Endothelial cell of umbilical vein (primary cell): ENCODE measurements at regions not wholly inside any gene's neighbourhood (a gene's known extent, or its start where the extent isn't known, plus 50 kb on each side); places are given as distances from the start of the nearest gene placed in this dataset.

Source experiments
- CTCF ChIP-seq, 2 donors: IDR thresholded peaks; 1 replicate in 1 of 2; 2 replicates in 1 of 2; pipeline ENCODE4 v1.5.1; 2011; ENCODE audit warnings: low read length in 2 of 2, mild to moderate bottlenecking in 2 of 2, moderate library complexity in 2 of 2, control low read depth in 1 of 2, inconsistent platforms in 1 of 2, low read depth in 1 of 2; ENCODE audit not compliant: insufficient read depth in 1 of 2; ENCODE audit errors: extremely low read depth in 1 of 2
- GATA2 ChIP-seq: IDR thresholded peaks from 2 replicates; pipeline ENCODE4 v1.7.0; 2011; ENCODE audit warnings: low read depth, mild to moderate bottlenecking, moderate library complexity, mixed read lengths, low read length; ENCODE audit not compliant: insufficient read length, insufficient read depth
- JUN ChIP-seq: IDR thresholded peaks from 2 replicates; pipeline ENCODE4 v1.6.1; 2011; ENCODE audit warnings: borderline replicate concordance, low read depth; ENCODE audit not compliant: insufficient read length, insufficient read depth
- POLR2A ChIP-seq: IDR thresholded peaks from 2 replicates; pipeline ENCODE4 v1.6.1; 2012; ENCODE audit warnings: low read depth, mild to moderate bottlenecking, control low read depth, low read length
- POLR2AphosphoS5 ChIP-seq: IDR thresholded peaks from 2 replicates; pipeline ENCODE4 v1.6.1; 2012; ENCODE audit warnings: low read depth, mild to moderate bottlenecking, control low read depth, low read length, moderate library complexity; ENCODE audit not compliant: insufficient read depth

GRCh38 chr1:58155418-58156123 lies 391.0 kb downstream of the OMA1 start:
- TF ChIP-seq POLR2AphosphoS5, result no peak
- TF ChIP-seq GATA2, result no peak
- TF ChIP-seq POLR2A, result no peak
- TF ChIP-seq JUN, result no peak
- TF ChIP-seq CTCF (IDR thresholded peaks at IDR 0.05; ENCODE audit: extremely low read depth in 1 of 2, insufficient read depth in 1 of 2, low read depth in 1 of 2, low read length in 2 of 2), result peak in 1 of 2 donors; percentile 24
